IMR-90 (cell line): ENCODE measurements at regions not wholly inside any gene's neighbourhood (a gene's known extent, or its start where the extent isn't known, plus 50 kb on each side); places are given as distances from the start of the nearest gene placed in this dataset.

Experiments used
- ATAC-seq: fragments of 200-7000 bp; cut with Tn5 transposase; 2 replicates; pipeline ENCODE4 v1.9.1; 2020; ENCODE audit warnings: low read depth, mild to moderate bottlenecking, moderate library complexity
- BruUV-seq: library from RNA; stranded (reverse); fragments of 400-500 nt; replicated peaks from 2 replicates; lab custom pipeline; 2021; lab: Mats Ljungman, UMichigan
- CTCF ChIA-PET: fragments of 300-600 bp; formaldehyde crosslinking; extraction: SDS; loops from one replicate; lab custom pipeline; 2021; ENCODE audit warnings: antibody characterized with exemption; lab: Yijun Ruan, JAX
- POLR2A ChIA-PET: fragments of 300-600 bp; sonication (Branson Sonifier 250); formaldehyde crosslinking; loops from one replicate; lab custom pipeline; 2022; ENCODE audit warnings: antibody characterized with exemption; ENCODE audit not compliant: unreplicated experiment; lab: Charles Lee
- DNase-seq: peaks from one replicate; pipeline ENCODE4 v3.0.0; 2013
- H2AFZ ChIP-seq: replicated peaks from 2 replicates; pipeline ENCODE3; 2013; ENCODE audit warnings: low read length, mild to moderate bottlenecking; ENCODE audit not compliant: poor library complexity
- H2AK5ac ChIP-seq: 2 replicates; pipeline ENCODE4 v1.6.1; 2013; ENCODE audit warnings: low read depth, low read length, inconsistent platforms
- H2AK9ac ChIP-seq: replicated peaks from 2 replicates; pipeline ENCODE3; 2013; ENCODE audit warnings: mild to moderate bottlenecking, low read depth, low read length, moderate library complexity; ENCODE audit not compliant: poor library complexity
- H2BK120ac ChIP-seq: 2 replicates; pipeline ENCODE4 v1.6.1; 2013; ENCODE audit warnings: low read depth, low read length, inconsistent platforms
- H2BK15ac ChIP-seq: 3 replicates; pipeline ENCODE4 v1.6.1; 2013; ENCODE audit warnings: low read depth, low read length, inconsistent platforms
- H2BK20ac ChIP-seq: 2 replicates; pipeline ENCODE4 v1.6.1; 2013; ENCODE audit warnings: low read depth, mild to moderate bottlenecking, inconsistent platforms, low read length, moderate library complexity
- H2BK5ac ChIP-seq: 2 replicates; pipeline ENCODE4 v1.6.1; 2013; ENCODE audit warnings: mild to moderate bottlenecking, low read depth, low read length, inconsistent platforms; ENCODE audit not compliant: poor library complexity, severe bottlenecking
- H3K14ac ChIP-seq: replicated peaks from 2 replicates; pipeline ENCODE4 v1.6.1; 2013; ENCODE audit warnings: low read depth, low read length, inconsistent platforms
- H3K18ac ChIP-seq: 2 replicates; pipeline ENCODE4 v1.6.1; 2013; ENCODE audit warnings: low read depth, low read length, control low read depth
- H3K23ac ChIP-seq: 2 replicates; pipeline ENCODE4 v1.6.1; 2013; ENCODE audit warnings: low read depth, low read length, inconsistent platforms
- H3K27ac ChIP-seq: 2 replicates; pipeline ENCODE4 v1.5.1; 2013; ENCODE audit warnings: mild to moderate bottlenecking, control low read depth, low read length; ENCODE audit not compliant: insufficient read depth
- H3K27me3 ChIP-seq: 2 replicates; pipeline ENCODE4 v1.6.1; 2013; ENCODE audit warnings: low read length; ENCODE audit not compliant: control insufficient read depth, insufficient read depth
- H3K36me3 ChIP-seq: 2 replicates; pipeline ENCODE4 v1.6.1; 2013; ENCODE audit warnings: low read length, mixed read lengths; ENCODE audit not compliant: control insufficient read depth, insufficient read depth
- H3K4ac ChIP-seq: 2 replicates; pipeline ENCODE4 v1.6.1; 2013; ENCODE audit warnings: low read depth, low read length, inconsistent platforms
- H3K4me1 ChIP-seq: 2 replicates; pipeline ENCODE4 v1.6.1; 2013; ENCODE audit warnings: low read length, mixed read lengths; ENCODE audit not compliant: control insufficient read depth, insufficient read depth
- H3K4me2 ChIP-seq: 2 replicates; pipeline ENCODE4 v1.6.1; 2013; ENCODE audit warnings: low read depth, mild to moderate bottlenecking, control low read depth, low read length, moderate library complexity
- H3K4me3 ChIP-seq: 2 replicates; pipeline ENCODE4 v1.5.1; 2013; ENCODE audit warnings: low read depth, mild to moderate bottlenecking, control low read depth, low read length, moderate library complexity; ENCODE audit not compliant: insufficient read depth
- H3K56ac ChIP-seq: 2 replicates; pipeline ENCODE4 v1.6.1; 2013; ENCODE audit warnings: low read length, inconsistent platforms; ENCODE audit not compliant: insufficient read depth; ENCODE audit errors: extremely low read depth
- H3K79me1 ChIP-seq, 2 experiments: 2 replicates each; pipeline ENCODE4 v1.6.1; 2013; ENCODE audit warnings: low read length in 2 of 2, inconsistent platforms in 1 of 2, low read depth in 1 of 2
- H3K9ac ChIP-seq: 2 replicates; pipeline ENCODE4 v1.6.1; 2013; ENCODE audit warnings: low read depth, low read length, control low read depth
- H3K9me1 ChIP-seq: 2 replicates; pipeline ENCODE4 v1.6.1; 2013; ENCODE audit warnings: low read length, inconsistent platforms; ENCODE audit not compliant: insufficient read depth
- H3K9me3 ChIP-seq: 2 replicates; pipeline ENCODE4 v1.6.1; 2013; ENCODE audit warnings: low read length; ENCODE audit not compliant: control insufficient read depth, insufficient read depth
- H4K20me1 ChIP-seq: 2 replicates; pipeline ENCODE4 v1.6.1; 2013; ENCODE audit warnings: low read length, inconsistent platforms; ENCODE audit not compliant: insufficient read depth
- H4K5ac ChIP-seq: 2 replicates; pipeline ENCODE4 v1.6.1; 2013; ENCODE audit warnings: mild to moderate bottlenecking, low read depth, low read length, control low read depth
- H4K8ac ChIP-seq, 2 experiments: 2 replicates each; pipeline ENCODE4 v1.6.1; 2013; ENCODE audit warnings: low read depth in 2 of 2, low read length in 2 of 2, control low read depth in 1 of 2, inconsistent platforms in 1 of 2
- H4K91ac ChIP-seq: 2 replicates; pipeline ENCODE4 v1.6.1; 2013; ENCODE audit warnings: low read depth, low read length, inconsistent platforms; ENCODE audit not compliant: insufficient read depth
- RFX5 ChIP-seq: IDR thresholded peaks from 2 replicates; pipeline ENCODE4 v1.8.0; 2012; ENCODE audit warnings: low read depth, mild to moderate bottlenecking, low read length, moderate library complexity
- WGBS, 2 experiments: methylation state at CpG; one replicate each; pipeline versions ENCODE4 v1.1.5 to v1.1.7; 2013; ENCODE audit warnings: missing lambda C conversion rate in 2 of 2; ENCODE audit not compliant: insufficient read length in 1 of 2; ENCODE audit errors: extremely low coverage in 2 of 2; 5-methylcytosine and 5-hydroxymethylcytosine counted together
- dilution Hi-C: fragments of 300-500 bp; cut with HindIII; formaldehyde crosslinking; loops from one replicate; pipeline ENCODE4 v1.14.3; 2018; ENCODE audit warnings: low sequenced_read_pairs; ENCODE audit not compliant: unreplicated experiment
- in situ Hi-C: fragments of 300-500 bp; cut with MboI; formaldehyde crosslinking; loops from 3 replicates; pipeline ENCODE4 v1.14.3; 2019; ENCODE audit warnings: low sequenced_read_pairs, inconsistent platforms, mixed read lengths
- intact Hi-C: fragments of 100-400 bp; cut with micrococcal nuclease; formaldehyde crosslinking; loops from 2 replicates; pipeline ENCODE4 v1.10.0; 2022

DNA sequence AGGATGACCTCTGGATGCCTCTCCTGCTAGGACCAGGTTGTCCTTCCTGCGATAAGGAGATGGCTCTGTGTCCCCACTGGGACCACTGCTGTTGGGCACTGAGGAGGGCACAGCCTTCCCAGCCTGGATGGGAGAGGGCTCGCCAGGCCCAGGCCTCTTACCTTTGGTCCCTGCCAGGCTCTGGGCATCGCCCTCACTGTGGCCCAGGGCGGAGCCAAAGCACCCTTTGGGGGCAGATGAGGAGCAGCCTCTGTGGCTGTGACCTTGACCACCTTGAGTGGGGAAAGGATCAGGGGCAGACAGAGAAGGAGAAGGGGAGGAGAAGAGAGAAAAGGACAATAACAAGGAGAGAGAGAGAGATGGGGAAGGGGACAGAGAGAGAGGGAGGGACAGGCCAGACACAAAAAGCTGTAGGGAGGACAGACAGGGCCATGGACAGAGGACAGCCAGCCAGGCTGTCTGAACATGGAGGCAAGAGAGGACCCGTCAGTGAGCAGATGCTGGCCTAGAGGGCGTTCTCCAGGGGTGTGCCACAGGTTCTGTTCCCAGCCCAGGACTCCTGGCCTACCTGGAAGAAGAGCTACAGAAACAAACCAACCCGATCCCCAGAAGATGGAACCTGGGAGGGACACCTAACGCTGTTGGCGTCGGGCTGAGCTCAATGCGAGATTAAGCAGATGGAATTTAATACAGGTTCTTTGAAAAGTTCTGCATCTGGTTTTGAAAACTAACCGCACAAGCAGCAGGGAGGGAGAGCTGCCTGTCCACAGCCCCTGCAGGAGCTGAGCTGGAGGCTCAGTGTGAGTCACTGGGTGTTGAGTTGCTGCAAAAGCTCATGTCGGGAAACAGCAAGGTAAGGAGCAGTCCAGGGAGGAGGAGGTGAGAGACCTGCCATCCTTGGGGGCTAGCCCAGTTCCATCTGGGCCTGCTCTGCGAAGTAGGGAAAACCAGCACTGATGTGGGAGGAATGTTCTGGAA lies 262.1 kb downstream of the PTPRU start:
- no peak overlapping the region for H2AK9ac ChIP-seq
- no peaks in the 10 kb centered on the region for H4K20me1 ChIP-seq
- H2BK120ac ChIP-seq = no peak overlapping the region
- H4K8ac ChIP-seq = no peak overlapping the region
- dilution Hi-C loops (no loop called here), in situ Hi-C loops (no loop called here), intact Hi-C loops (no loop called here)
- H3K9me3 ChIP-seq = no peaks in the 10 kb centered on the region
- no peak overlapping the region for H2AK5ac ChIP-seq
- TF ChIP-seq RFX5 = no peak
- H3K27ac ChIP-seq = no peak overlapping the region
- H3K14ac ChIP-seq = no peak overlapping the region
- H3K56ac ChIP-seq = no peak overlapping the region
- no peaks in the 10 kb centered on the region for H3K4me1 ChIP-seq
- ATAC-seq = no peak
- H3K18ac ChIP-seq = no peak overlapping the region
- no peaks in the 10 kb centered on the region for H3K36me3 ChIP-seq
- H2AFZ ChIP-seq = no peak overlapping the region
- H3K4me3 ChIP-seq = no peak overlapping the region
- H3K9ac ChIP-seq = no peak overlapping the region
- no peak overlapping the region for H4K5ac ChIP-seq
- H2BK15ac ChIP-seq = no peak overlapping the region
- H4K91ac ChIP-seq = no peak overlapping the region
- H2BK5ac ChIP-seq = no peak overlapping the region
- peaks cover 3% of the 10 kb centered on the region; the same call in 1 of the 2 replicates for H3K27me3 ChIP-seq
- WGBS, 2 experiments = 57% methylated on average over 9 of the region's 14 CpGs; no CpG with 5 or more reads in 1 of the 2 experiments
- POLR2A ChIA-PET = no interaction called here
- no peak overlapping the region for H2BK20ac ChIP-seq
- H3K79me1 ChIP-seq = no peaks in the 10 kb centered on the region
- BruUV-seq = no TSS peak
- H3K4ac ChIP-seq = no peak overlapping the region
- no peak overlapping the region for H3K23ac ChIP-seq
- H3K4me2 ChIP-seq = no peak overlapping the region
- CTCF ChIA-PET = no interaction called here
- DNase-seq = peak; percentile 11
- H3K9me1 ChIP-seq = no peaks in the 10 kb centered on the region
